PC-9 (cell line): ENCODE measurements at regions not wholly inside any gene's neighbourhood (a gene's known extent, or its start where the extent isn't known, plus 50 kb on each side); places are given as distances from the start of the nearest gene placed in this dataset.

Experiments used
- CTCF ChIP-seq: fragments of 200-600 bp; sonication (generic); conservative IDR thresholded peaks from 2 replicates; pipeline ENCODE4 v1.6.1; 2017; ENCODE audit warnings: mixed run types, antibody characterized with exemption, mild to moderate bottlenecking, moderate library complexity
- EZH2 ChIP-seq: fragments of 200-600 bp; sonication (generic); IDR thresholded peaks from 2 replicates; pipeline ENCODE4 v1.8.0; 2017; ENCODE audit warnings: antibody characterized with exemption, low read depth

- no peak for TF ChIP-seq CTCF
- TF ChIP-seq EZH2: no peak
These were observed 85.4 kb upstream of the HIF1A start for GRCh38 chr14:61609884-61610283.
